GM21423 (cell line): ENCODE measurements at regions not wholly inside any gene's neighbourhood (a gene's known extent, or its start where the extent isn't known, plus 50 kb on each side); places are given as distances from the start of the nearest gene placed in this dataset.
"Not testable (repeated sequence)": the region's sequence is repeated elsewhere in the genome, so short reads cannot be mapped to it uniquely, and the experiment has no call there.

Source experiments
- ATAC-seq: cut with Tn5 transposase; IDR thresholded peaks from one replicate; pipeline ENCODE4 v1.9.1; 2021; ENCODE audit warnings: mild to moderate bottlenecking, moderate library complexity; ENCODE audit not compliant: unreplicated experiment

DNA sequence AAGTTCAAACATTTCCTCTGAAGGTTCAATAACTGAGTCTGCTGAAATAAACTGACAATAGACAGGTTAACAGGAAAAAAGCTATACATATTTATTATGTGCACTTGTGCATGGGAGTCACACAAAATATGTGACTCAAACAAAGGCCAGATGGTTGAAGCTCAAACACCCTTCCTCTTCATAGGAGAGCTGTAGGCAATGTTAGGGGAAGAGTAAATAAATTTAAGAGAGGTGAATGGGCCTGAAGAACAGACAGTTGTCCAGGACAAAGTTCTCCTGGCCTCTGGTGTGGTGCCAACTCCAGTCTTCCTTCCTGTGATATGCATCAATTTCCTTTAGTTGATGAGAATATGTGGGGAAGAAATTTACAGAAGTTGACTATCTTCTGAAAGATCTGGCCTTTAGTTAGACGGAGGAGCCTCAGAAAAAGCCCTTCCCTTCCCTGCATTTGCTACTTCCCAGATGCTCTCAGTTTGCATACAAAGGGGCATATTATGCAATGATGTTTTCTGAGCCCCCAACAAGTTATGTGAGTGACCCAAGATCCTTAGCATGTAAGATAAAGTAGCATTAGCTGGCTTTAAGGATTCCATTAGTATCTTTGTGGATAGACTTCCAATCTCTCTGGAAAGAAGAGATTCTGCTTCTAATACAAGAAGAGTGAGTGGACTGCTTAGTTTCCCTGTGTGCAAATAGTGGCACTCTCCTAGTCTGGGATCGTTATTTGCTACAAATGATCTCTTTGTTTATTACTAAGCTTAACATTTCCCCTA lies 96.4 kb upstream of the IGSF10 start:
- no peak for ATAC-seq

DNA sequence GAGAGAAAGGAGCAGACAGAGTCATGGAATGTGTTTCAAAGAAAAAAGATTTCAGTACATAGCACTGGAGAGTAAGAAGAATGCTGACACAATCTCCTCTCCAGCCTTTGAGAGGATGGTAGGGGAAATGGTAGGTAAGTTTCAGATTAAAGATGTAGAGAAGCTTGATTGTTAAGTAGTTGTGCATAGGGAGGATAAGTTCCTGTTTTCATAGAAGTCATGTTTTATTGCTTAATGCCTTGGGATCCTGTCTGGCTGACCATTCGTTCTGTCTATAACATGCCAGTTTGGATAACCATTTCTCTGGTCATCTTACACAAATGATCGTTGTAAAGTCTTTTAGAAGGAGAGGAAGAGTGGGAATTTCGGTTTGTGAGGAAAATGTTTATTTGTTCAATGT lies 95.7 kb upstream of the IGSF10 start:
- no peak for ATAC-seq

DNA sequence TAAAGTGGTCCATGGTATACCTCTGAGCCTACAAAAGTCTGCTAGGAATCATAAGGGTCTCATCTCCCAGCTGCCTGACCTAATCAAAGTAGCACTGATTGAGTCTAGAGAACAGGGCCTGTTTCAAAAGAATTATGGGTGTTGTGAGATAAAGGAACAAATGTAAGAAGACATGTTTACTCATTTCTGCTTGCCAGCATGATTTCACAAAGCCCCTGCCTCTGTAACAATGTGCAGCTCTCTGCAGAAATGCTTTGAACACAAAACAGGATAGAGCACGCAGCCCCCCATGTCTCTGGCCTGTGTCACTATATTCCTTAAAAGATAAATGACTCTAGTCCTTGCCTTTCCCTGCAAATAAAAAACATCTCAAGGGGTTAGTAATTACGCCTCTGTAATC lies 94.7 kb upstream of the IGSF10 start:
- no peak for ATAC-seq

GRCh38 chr3:151553888-151554287 lies 93.0 kb upstream of the IGSF10 start:
- ATAC-seq: no peak

GRCh38 chr3:151552589-151552988 lies 91.7 kb upstream of the IGSF10 start:
- no peak for ATAC-seq

DNA sequence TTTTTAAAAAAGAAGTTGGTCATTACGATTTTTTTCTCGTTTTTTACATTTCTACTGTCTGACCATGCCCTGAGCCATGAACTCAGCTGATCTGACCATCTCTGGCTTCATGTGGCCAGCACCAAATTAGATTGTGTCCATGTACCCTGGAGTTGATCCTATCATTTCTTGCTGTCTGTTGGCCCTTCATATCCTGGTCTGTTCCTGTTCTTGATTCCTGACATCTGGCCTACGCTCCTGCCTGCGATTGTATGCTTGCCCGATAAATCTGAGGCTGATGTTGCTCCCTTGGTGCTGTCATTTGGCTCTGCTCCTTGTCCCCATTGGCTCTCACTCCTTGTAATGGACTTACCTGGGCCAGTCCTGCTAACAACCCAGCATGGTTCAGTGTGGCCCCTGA lies 89.8 kb upstream of the IGSF10 start:
- ATAC-seq: no peak

GRCh38 chr3:151550025-151550618 lies 89.3 kb upstream of the IGSF10 start:
- no peak for ATAC-seq

DNA sequence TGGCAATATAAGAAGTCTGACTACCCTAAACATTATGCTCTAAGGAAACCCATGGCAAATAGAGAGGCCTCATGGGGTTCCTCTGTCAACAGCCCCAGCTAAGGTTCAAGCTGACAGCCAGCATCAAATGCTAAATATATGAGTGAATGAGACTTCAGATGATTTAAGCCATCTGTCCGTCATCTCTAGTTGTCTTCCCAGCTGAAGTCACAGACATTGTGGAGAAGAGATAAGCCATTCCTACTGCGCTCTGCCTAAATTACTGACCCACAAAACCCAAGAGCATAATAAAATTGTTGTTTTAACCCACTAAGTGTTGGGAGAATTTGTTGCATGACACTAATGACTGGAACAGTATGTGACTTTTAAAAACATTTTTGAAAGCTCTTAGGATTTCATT lies 87.3 kb upstream of the IGSF10 start:
- ATAC-seq: no peak

- ATAC-seq: no peak
Measured at GRCh38 chr3:151544164-151544548, 83.3 kb upstream of the IGSF10 start.

DNA sequence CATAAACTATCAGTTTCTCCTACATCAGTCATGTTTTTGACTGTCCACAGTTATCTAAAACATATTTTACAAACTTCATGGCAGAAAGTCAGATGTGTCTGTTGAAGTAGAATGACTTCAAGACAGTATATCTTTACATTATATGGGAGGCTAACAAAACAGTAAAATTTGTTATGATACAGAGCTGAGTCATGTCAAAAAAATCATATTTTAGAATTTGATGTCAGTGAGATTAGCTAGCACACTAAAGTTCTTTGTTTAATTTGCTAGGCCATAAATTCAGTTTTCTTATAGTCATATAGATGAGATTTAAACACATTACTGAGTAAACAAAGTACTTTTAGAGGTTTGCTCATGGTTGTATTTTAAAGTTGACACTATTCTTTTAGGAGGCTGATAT lies 80.3 kb upstream of the IGSF10 start:
- ATAC-seq: no peak

GRCh38 chr3:151539599-151539998 lies 78.7 kb upstream of the IGSF10 start:
- ATAC-seq: no peak

- ATAC-seq: no peak
Measured at GRCh38 chr3:151538456-151539393, 77.9 kb upstream of the IGSF10 start.

GRCh38 chr3:151537726-151538125 lies 76.9 kb upstream of the IGSF10 start:
- ATAC-seq: no peak

DNA sequence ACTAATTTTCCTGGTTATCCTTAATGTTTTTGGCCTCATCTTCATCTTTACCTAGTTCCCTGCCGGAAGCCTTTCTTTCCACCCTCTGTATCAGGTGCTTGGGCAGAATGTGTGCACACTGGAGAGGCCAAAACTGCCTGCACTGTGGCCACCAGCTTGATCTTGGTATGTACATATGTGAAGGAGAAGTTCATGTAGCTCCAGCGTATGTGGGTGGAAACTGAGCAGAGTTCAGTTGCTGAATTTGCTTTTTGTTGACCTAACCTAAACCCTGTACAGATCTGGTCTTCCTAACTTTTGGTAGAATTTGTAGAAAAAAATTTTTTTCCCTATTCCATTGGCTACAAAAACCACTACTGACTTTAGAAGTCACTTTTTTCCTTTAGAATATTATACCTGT lies 65.9 kb upstream of the IGSF10 start:
- no peak for ATAC-seq

DNA sequence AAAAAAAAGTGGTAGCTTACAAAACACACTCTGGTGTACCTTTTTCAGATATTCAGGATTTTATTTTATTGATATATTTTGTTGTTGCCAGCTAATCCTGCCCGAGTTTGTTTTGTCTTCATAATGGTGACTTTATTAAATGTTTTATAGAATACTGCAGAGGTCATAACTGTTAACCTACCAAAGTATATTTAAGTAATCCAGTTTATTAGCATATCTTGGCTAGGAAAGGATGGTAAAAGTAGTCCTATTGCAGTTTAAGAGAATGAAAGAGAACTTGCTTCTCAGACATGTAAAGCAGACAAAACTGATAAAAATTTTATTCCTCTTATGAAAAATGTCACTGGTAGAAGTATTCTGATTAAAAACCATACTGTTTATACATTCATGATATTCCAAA lies 59.2 kb upstream of the IGSF10 start:
- ATAC-seq: no peak

DNA sequence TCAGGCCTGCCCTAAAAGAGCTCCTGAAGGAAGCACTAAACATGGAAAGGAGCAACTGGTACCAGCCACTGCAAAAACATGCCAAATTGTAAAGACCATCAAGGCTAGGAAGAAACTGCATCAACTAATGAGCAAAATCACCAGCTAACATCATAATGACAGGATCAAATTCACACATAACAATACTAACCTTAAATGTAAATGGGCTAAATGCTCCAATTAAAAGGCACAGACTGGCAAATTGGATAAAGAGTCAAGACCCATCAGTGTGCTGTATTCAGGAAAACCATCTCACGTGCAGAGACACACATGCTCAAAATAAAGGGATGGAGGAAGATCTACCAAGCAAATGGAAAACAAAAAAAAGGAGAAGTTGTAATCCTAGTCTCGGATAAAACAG lies 50.6 kb upstream of the IGSF10 start:
- ATAC-seq: not testable (repeated sequence)
